Skeletal muscle tissue (tissue), 3 donors: ENCODE measurements at regions not wholly inside any gene's neighbourhood (a gene's known extent, or its start where the extent isn't known, plus 50 kb on each side); places are given as distances from the start of the nearest gene placed in this dataset.

Experiments
- H3K27ac ChIP-seq: one replicate; pipeline ENCODE4 v1.7.0; 2013; ENCODE audit warnings: mild to moderate bottlenecking, low read depth, low read length, inconsistent platforms
- H3K27me3 ChIP-seq, 3 donors: one replicate each; pipeline ENCODE4 v1.7.0; 2013; ENCODE audit warnings: low read length in 3 of 3; ENCODE audit not compliant: control insufficient read depth in 3 of 3, insufficient read depth in 3 of 3
- H3K36me3 ChIP-seq, 3 donors: one replicate each; pipeline ENCODE4 v1.7.0; 2013; ENCODE audit warnings: low read length in 3 of 3; ENCODE audit not compliant: control insufficient read depth in 3 of 3, insufficient read depth in 3 of 3
- H3K4me1 ChIP-seq, 3 donors: one replicate each; pipeline ENCODE4 v1.7.0; 2013; ENCODE audit warnings: low read length in 3 of 3, mild to moderate bottlenecking in 3 of 3; ENCODE audit not compliant: control insufficient read depth in 3 of 3, insufficient read depth in 3 of 3
- H3K4me3 ChIP-seq, 3 donors: one replicate each; pipeline ENCODE4 v1.7.0; 2013; ENCODE audit warnings: low read length in 3 of 3
- H3K9ac ChIP-seq, 3 donors: one replicate each; pipeline ENCODE4 v1.7.0; 2013; ENCODE audit warnings: low read length in 3 of 3, mild to moderate bottlenecking in 3 of 3, moderate library complexity in 2 of 3, low read depth in 1 of 3
- H3K9me3 ChIP-seq, 3 donors: one replicate each; pipeline ENCODE4 v1.7.0; 2013; ENCODE audit warnings: low read length in 3 of 3; ENCODE audit not compliant: control insufficient read depth in 3 of 3
- donor health status: Osteomylitis.

GRCh38 chr2:34070196-34070595 is 471.1 kb upstream of the FAM98A start:
- H3K4me1 ChIP-seq: no peaks in the 10 kb centered on the region
- H3K9ac ChIP-seq: no peak overlapping the region
- no peak overlapping the region for H3K27ac ChIP-seq
- H3K36me3 ChIP-seq: no peaks in the 10 kb centered on the region
- H3K9me3 ChIP-seq: no peaks in the 10 kb centered on the region
- no peak overlapping the region for H3K4me3 ChIP-seq
- H3K27me3 ChIP-seq: no peaks in the 10 kb centered on the region

- Histone ChIP-seq H3K9ac (no peak overlapping the region), H3K36me3 (no peaks in the 10 kb centered on the region), H3K9me3 (no peaks in the 10 kb centered on the region), H3K27me3 (no peaks in the 10 kb centered on the region), H3K4me3 (no peak overlapping the region), H3K27ac (no peak overlapping the region), H3K4me1 (no peaks in the 10 kb centered on the region)
Measured at GRCh38 chr2:34069604-34070003, 470.5 kb upstream of the FAM98A start.

GRCh38 chr2:34050413-34050812 is 451.3 kb upstream of the FAM98A start:
- Histone ChIP-seq H3K36me3 (no peaks in the 10 kb centered on the region), H3K9ac (no peak overlapping the region), H3K27me3 (no peaks in the 10 kb centered on the region), H3K9me3 (no peaks in the 10 kb centered on the region), H3K4me1 (no peaks in the 10 kb centered on the region), H3K27ac (no peak overlapping the region), H3K4me3 (no peak overlapping the region)

- no peak overlapping the region for H3K9ac ChIP-seq
- no peaks in the 10 kb centered on the region for H3K4me1 ChIP-seq
- no peaks in the 10 kb centered on the region for H3K27me3 ChIP-seq
- H3K27ac ChIP-seq: no peak overlapping the region
- H3K36me3 ChIP-seq: no peaks in the 10 kb centered on the region
- H3K9me3 ChIP-seq: no peaks in the 10 kb centered on the region
- H3K4me3 ChIP-seq: no peak overlapping the region
Measured at GRCh38 chr2:34045101-34045655, 446.1 kb upstream of the FAM98A start.

GRCh38 chr2:34037886-34038285 is 438.8 kb upstream of the FAM98A start:
- Histone ChIP-seq H3K36me3 (no peaks in the 10 kb centered on the region), H3K27ac (no peak overlapping the region), H3K9me3 (no peaks in the 10 kb centered on the region), H3K4me3 (no peak overlapping the region), H3K27me3 (no peaks in the 10 kb centered on the region), H3K9ac (no peak overlapping the region), H3K4me1 (no peaks in the 10 kb centered on the region)

- Histone ChIP-seq H3K27me3 (no peaks in the 10 kb centered on the region), H3K9ac (no peak overlapping the region), H3K4me3 (no peak overlapping the region), H3K4me1 (no peaks in the 10 kb centered on the region), H3K27ac (no peak overlapping the region), H3K36me3 (no peaks in the 10 kb centered on the region), H3K9me3 (no peaks in the 10 kb centered on the region)
Measured at GRCh38 chr2:34037157-34037556, 438.1 kb upstream of the FAM98A start.

- H3K4me1 ChIP-seq: no peaks in the 10 kb centered on the region
- H3K27me3 ChIP-seq: no peaks in the 10 kb centered on the region
- H3K9me3 ChIP-seq: no peaks in the 10 kb centered on the region
- H3K36me3 ChIP-seq: no peaks in the 10 kb centered on the region
- H3K27ac ChIP-seq: no peak overlapping the region
- H3K4me3 ChIP-seq: no peak overlapping the region
- H3K9ac ChIP-seq: no peak overlapping the region
Measured at GRCh38 chr2:34031097-34031496, 432.0 kb upstream of the FAM98A start.

- no peaks in the 10 kb centered on the region for H3K9me3 ChIP-seq
- no peaks in the 10 kb centered on the region for H3K27me3 ChIP-seq
- no peak overlapping the region for H3K9ac ChIP-seq
- H3K36me3 ChIP-seq: no peaks in the 10 kb centered on the region
- no peak overlapping the region for H3K4me3 ChIP-seq
- no peaks in the 10 kb centered on the region for H3K4me1 ChIP-seq
- H3K27ac ChIP-seq: no peak overlapping the region
Measured at GRCh38 chr2:34030273-34030672, 431.2 kb upstream of the FAM98A start.

GRCh38 chr2:34029073-34029472 is 430.0 kb upstream of the FAM98A start:
- H3K4me3 ChIP-seq: no peak overlapping the region
- H3K9ac ChIP-seq: no peak overlapping the region
- no peaks in the 10 kb centered on the region for H3K4me1 ChIP-seq
- H3K9me3 ChIP-seq: no peaks in the 10 kb centered on the region
- no peak overlapping the region for H3K27ac ChIP-seq
- no peaks in the 10 kb centered on the region for H3K27me3 ChIP-seq
- no peaks in the 10 kb centered on the region for H3K36me3 ChIP-seq

GRCh38 chr2:34025196-34025595 is 426.1 kb upstream of the FAM98A start:
- H3K9ac ChIP-seq: no peak overlapping the region
- H3K27me3 ChIP-seq: no peaks in the 10 kb centered on the region
- no peaks in the 10 kb centered on the region for H3K36me3 ChIP-seq
- no peaks in the 10 kb centered on the region for H3K9me3 ChIP-seq
- H3K4me1 ChIP-seq: no peaks in the 10 kb centered on the region
- no peak overlapping the region for H3K27ac ChIP-seq
- H3K4me3 ChIP-seq: no peak overlapping the region
